Endothelial cell of umbilical vein (primary cell): ENCODE measurements at regions not wholly inside any gene's neighbourhood (a gene's known extent, or its start where the extent isn't known, plus 50 kb on each side); places are given as distances from the start of the nearest gene placed in this dataset. TPM values are rescaled to one million over a fixed set of nuclear protein-coding genes. Genes with fewer than 3 reads are reported as not detected.

Experiments used
- microRNA-seq: library from miRNA; unstranded; fragments of <30 nt; microRNA quantifications from one replicate; pipeline ENCODE4 v1.2.0, GENCODE V29; 2021; ENCODE audit warnings: borderline number of aligned reads, borderline replicate concordance
- small RNA-seq: library from RNA; depleted of rRNA; stranded (forward); fragments of <200 nt; gene quantifications from one replicate; pipeline ENCODE3, GENCODE V24; 2012; ENCODE audit warnings: low replicate concordance, low read depth; ENCODE audit not compliant: insufficient read depth, insufficient read length

Small RNA genes lying in the stretch of these regions (microRNA-seq; reads per million reads assigned to microRNA genes)
- not detected for gene MIR5093

Small RNA genes lying in the stretch of these regions (small RNA-seq; reads per million reads assigned to genes)
- gene COX6CP16 (not detected), gene MIR5093 (not detected)
